T-helper 17 cell (primary cell): ENCODE measurements at regions not wholly inside any gene's neighbourhood (a gene's known extent, or its start where the extent isn't known, plus 50 kb on each side); places are given as distances from the start of the nearest gene placed in this dataset.

Source experiments
- ATAC-seq: fragments of 150-1000 bp; cut with Tn5 transposase; 2 replicates; pipeline ENCODE4 v1.10.0; 2021; ENCODE audit warnings: mild to moderate bottlenecking, moderate library complexity
- DNase-seq, 3 donors: peaks; one replicate each; pipeline versions ENCODE4 v3.0.0 to v3.0.0-alpha.2; 2020 to 2021
- H3K9me3 ChIP-seq: one replicate; pipeline ENCODE4 v1.7.0; 2013; ENCODE audit warnings: low read length, mild to moderate bottlenecking; ENCODE audit not compliant: control insufficient read depth, poor library complexity, severe bottlenecking
- H3K27ac Mint-ChIP-seq: one replicate; pipeline ENCODE4 v1.8.0; 2022; ENCODE audit warnings: mild to moderate bottlenecking, moderate library complexity, mixed read lengths
- H3K27me3 Mint-ChIP-seq: one replicate; pipeline ENCODE4 v1.8.0; 2022; ENCODE audit warnings: mixed read lengths
- H3K36me3 Mint-ChIP-seq: one replicate; pipeline ENCODE4 v1.8.0; 2022; ENCODE audit warnings: low read depth, mixed read lengths
- H3K4me1 Mint-ChIP-seq: one replicate; pipeline ENCODE4 v1.8.0; 2022; ENCODE audit warnings: mild to moderate bottlenecking, mixed read lengths
- H3K4me3 Mint-ChIP-seq: one replicate; pipeline ENCODE4 v1.8.0; 2022; ENCODE audit warnings: mild to moderate bottlenecking, moderate library complexity, mixed read lengths

GRCh38 chr4:62475596-62475995, 1275.5 kb downstream of the ADGRL3 start:
- Mint-ChIP-seq H3K4me3 (no peak overlapping the region), H3K27me3 (no peaks in the 10 kb centered on the region), H3K4me1 (no peaks in the 10 kb centered on the region), H3K36me3 (no peaks in the 10 kb centered on the region), H3K27ac (no peak overlapping the region)
- H3K9me3 ChIP-seq, result no peaks in the 10 kb centered on the region
- DNase-seq, result no peak
- no peak for ATAC-seq

GRCh38 chr4:62474802-62475201, 1274.7 kb downstream of the ADGRL3 start:
- no peak overlapping the region for H3K4me3 Mint-ChIP-seq
- H3K4me1 Mint-ChIP-seq, result no peaks in the 10 kb centered on the region
- H3K27me3 Mint-ChIP-seq, result no peaks in the 10 kb centered on the region
- no peak overlapping the region for H3K27ac Mint-ChIP-seq
- no peak for ATAC-seq
- no peaks in the 10 kb centered on the region for H3K9me3 ChIP-seq
- no peak for DNase-seq
- H3K36me3 Mint-ChIP-seq, result no peaks in the 10 kb centered on the region

GRCh38 chr4:62471021-62471420, 1270.9 kb downstream of the ADGRL3 start:
- no peaks in the 10 kb centered on the region for H3K27me3 Mint-ChIP-seq
- no peak for ATAC-seq

GRCh38 chr4:62470421-62470983, 1270.4 kb downstream of the ADGRL3 start:
- ATAC-seq (no peak), DNase-seq (no peak)
- H3K4me1 Mint-ChIP-seq, result no peaks in the 10 kb centered on the region
- H3K27me3 Mint-ChIP-seq, result no peaks in the 10 kb centered on the region
- H3K9me3 ChIP-seq, result no peaks in the 10 kb centered on the region
- H3K4me3 Mint-ChIP-seq, result no peak overlapping the region
- no peaks in the 10 kb centered on the region for H3K36me3 Mint-ChIP-seq
- H3K27ac Mint-ChIP-seq, result no peak overlapping the region

More at GRCh38 chr4:62471021-62471420, 1270.9 kb downstream of the ADGRL3 start:
- H3K9me3 ChIP-seq, result no peaks in the 10 kb centered on the region
- H3K36me3 Mint-ChIP-seq, result no peaks in the 10 kb centered on the region
- no peak for DNase-seq
- H3K4me1 Mint-ChIP-seq, result no peaks in the 10 kb centered on the region
- no peak overlapping the region for H3K4me3 Mint-ChIP-seq
- H3K27ac Mint-ChIP-seq, result no peak overlapping the region

GRCh38 chr4:62470020-62470419, 1269.9 kb downstream of the ADGRL3 start:
- Mint-ChIP-seq H3K27ac (no peak overlapping the region), H3K4me3 (no peak overlapping the region), H3K36me3 (no peaks in the 10 kb centered on the region), H3K4me1 (no peaks in the 10 kb centered on the region), H3K27me3 (no peaks in the 10 kb centered on the region)
- ATAC-seq, result no peak
- DNase-seq, result no peak
- H3K9me3 ChIP-seq, result no peaks in the 10 kb centered on the region

DNA sequence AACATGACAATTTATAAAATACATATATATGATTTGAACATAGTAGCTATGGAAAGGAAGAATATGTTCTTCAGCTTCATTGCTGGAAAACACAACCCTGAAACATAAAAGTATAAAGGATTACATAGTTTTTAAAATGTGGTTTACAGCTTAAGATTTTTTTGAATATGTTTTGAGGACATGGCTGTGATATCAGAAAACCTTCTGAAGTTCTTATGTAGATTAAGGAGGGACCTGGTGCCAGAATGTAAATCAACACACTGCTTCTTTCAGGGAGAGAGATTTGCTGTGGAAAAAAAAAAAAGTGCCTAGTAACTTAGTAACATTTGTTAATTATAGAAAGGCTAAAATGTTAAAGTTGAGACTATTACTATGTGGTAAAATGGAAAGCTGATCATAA, 1261.8 kb downstream of the ADGRL3 start:
- Mint-ChIP-seq H3K4me1 (no peaks in the 10 kb centered on the region), H3K36me3 (no peaks in the 10 kb centered on the region), H3K27me3 (no peaks in the 10 kb centered on the region), H3K27ac (no peak overlapping the region), H3K4me3 (no peak overlapping the region)
- H3K9me3 ChIP-seq, result no peaks in the 10 kb centered on the region
- DNase-seq (no peak), ATAC-seq (no peak)

DNA sequence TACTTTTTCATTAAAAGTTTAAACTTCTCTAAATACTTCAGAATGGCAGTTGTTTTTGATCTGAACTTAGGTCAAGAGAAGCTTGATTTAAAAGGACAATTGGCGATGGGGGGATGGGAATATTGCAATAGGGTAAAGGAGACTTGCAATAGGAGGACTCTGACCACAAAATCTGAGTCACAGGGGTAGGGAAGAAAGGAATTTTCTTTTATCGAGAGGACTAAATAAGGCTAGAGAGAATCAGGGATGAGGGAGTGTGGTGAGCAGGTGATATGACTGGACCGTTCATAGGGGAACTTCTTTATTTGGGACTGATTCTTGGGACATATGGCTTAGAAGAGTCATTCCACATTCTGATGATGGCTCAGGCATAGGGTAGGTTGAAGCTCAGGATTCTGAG, 1260.2 kb downstream of the ADGRL3 start:
- no peaks in the 10 kb centered on the region for H3K9me3 ChIP-seq
- H3K27me3 Mint-ChIP-seq, result no peaks in the 10 kb centered on the region
- ATAC-seq, result no peak
- H3K4me1 Mint-ChIP-seq, result no peaks in the 10 kb centered on the region
- H3K36me3 Mint-ChIP-seq, result no peaks in the 10 kb centered on the region
- H3K27ac Mint-ChIP-seq, result no peak overlapping the region
- DNase-seq, result no peak
- no peak overlapping the region for H3K4me3 Mint-ChIP-seq

GRCh38 chr4:62457356-62457755, 1257.2 kb downstream of the ADGRL3 start:
- Mint-ChIP-seq H3K4me3 (no peak overlapping the region), H3K4me1 (no peaks in the 10 kb centered on the region), H3K27me3 (no peaks in the 10 kb centered on the region), H3K36me3 (no peaks in the 10 kb centered on the region), H3K27ac (no peak overlapping the region)
- H3K9me3 ChIP-seq, result no peaks in the 10 kb centered on the region
- DNase-seq (no peak), ATAC-seq (no peak)

DNA sequence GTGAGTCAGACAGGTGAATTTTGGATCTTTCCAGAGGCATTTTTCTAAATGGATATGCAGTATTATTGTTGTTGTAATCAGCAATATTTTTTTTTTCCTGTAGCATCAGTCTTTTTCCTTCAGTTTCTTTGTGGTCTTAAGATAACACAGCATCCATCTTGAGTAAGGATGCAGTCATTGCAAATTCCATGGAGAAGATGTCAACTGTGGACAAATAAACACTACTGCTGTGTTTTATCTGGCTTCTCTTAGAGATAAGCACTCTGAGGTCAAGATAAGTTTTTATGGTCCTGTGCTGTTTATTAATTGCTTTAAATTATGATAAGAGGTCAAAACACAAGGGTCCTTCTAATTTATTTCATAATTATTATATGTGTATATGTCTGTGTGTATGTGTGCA, 1255.7 kb downstream of the ADGRL3 start:
- DNase-seq, result no peak
- Mint-ChIP-seq H3K36me3 (no peaks in the 10 kb centered on the region), H3K27ac (no peak overlapping the region), H3K4me1 (no peaks in the 10 kb centered on the region), H3K27me3 (no peaks in the 10 kb centered on the region), H3K4me3 (no peak overlapping the region)
- ATAC-seq, result no peak
- H3K9me3 ChIP-seq, result no peaks in the 10 kb centered on the region

GRCh38 chr4:62454535-62454934, 1254.4 kb downstream of the ADGRL3 start:
- no peak for ATAC-seq
- DNase-seq, result no peak
- no peaks in the 10 kb centered on the region for H3K4me1 Mint-ChIP-seq
- no peaks in the 10 kb centered on the region for H3K27me3 Mint-ChIP-seq
- H3K4me3 Mint-ChIP-seq, result no peak overlapping the region
- no peak overlapping the region for H3K27ac Mint-ChIP-seq
- H3K9me3 ChIP-seq, result no peaks in the 10 kb centered on the region
- H3K36me3 Mint-ChIP-seq, result no peaks in the 10 kb centered on the region

GRCh38 chr4:62450740-62451139, 1250.6 kb downstream of the ADGRL3 start:
- no peaks in the 10 kb centered on the region for H3K36me3 Mint-ChIP-seq
- no peak overlapping the region for H3K4me3 Mint-ChIP-seq
- ATAC-seq (no peak), DNase-seq (no peak)
- no peaks in the 10 kb centered on the region for H3K27me3 Mint-ChIP-seq
- no peaks in the 10 kb centered on the region for H3K4me1 Mint-ChIP-seq
- no peak overlapping the region for H3K27ac Mint-ChIP-seq
- H3K9me3 ChIP-seq, result no peaks in the 10 kb centered on the region

DNA sequence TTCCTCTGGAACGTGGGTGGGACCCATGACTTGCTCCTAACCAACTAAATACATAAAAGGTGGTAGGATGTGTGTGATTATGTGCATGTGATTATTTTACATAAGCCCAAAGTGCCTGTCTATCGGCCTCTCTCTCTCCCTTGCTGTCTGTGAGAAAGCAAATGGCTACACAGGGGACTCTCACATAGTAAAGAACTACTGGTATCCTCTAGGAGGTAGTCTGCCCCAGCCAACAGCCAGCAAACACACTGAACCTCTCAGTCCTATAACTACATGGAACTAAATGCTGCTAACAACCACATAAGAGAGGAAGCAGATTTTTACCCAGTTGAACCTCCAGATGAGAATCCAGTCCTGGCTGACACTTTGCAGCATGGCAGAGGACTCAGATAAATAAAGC, 1249.4 kb downstream of the ADGRL3 start:
- H3K9me3 ChIP-seq, result no peaks in the 10 kb centered on the region
- ATAC-seq (no peak), DNase-seq (no peak)
- Mint-ChIP-seq H3K36me3 (no peaks in the 10 kb centered on the region), H3K4me3 (no peak overlapping the region), H3K27ac (no peak overlapping the region), H3K27me3 (no peaks in the 10 kb centered on the region), H3K4me1 (no peaks in the 10 kb centered on the region)

GRCh38 chr4:62448911-62449310, 1248.8 kb downstream of the ADGRL3 start:
- no peaks in the 10 kb centered on the region for H3K4me1 Mint-ChIP-seq
- no peak overlapping the region for H3K27ac Mint-ChIP-seq
- DNase-seq, result no peak
- no peaks in the 10 kb centered on the region for H3K36me3 Mint-ChIP-seq
- no peak for ATAC-seq
- H3K27me3 Mint-ChIP-seq, result no peaks in the 10 kb centered on the region
- no peak overlapping the region for H3K4me3 Mint-ChIP-seq
- no peaks in the 10 kb centered on the region for H3K9me3 ChIP-seq

DNA sequence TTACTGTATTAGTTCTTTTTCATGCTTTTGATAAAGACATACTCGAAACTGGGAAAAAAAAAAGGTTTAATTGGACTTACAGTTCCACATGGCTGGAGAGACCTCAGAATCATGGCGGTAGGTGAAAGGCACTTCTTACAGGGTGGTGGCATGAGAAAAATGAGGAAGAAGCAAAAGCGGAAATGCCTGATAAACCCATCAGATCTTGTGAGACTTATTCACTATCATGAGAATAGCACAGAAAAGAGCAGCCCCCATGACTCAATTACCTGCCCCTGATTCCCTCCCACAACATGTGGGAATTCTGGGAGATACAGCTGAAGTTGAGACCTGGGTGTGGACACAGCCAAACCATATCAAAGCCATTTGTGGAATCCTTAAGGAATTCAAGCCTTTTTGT, 1238.9 kb downstream of the ADGRL3 start:
- H3K27ac Mint-ChIP-seq, result no peak overlapping the region
- no peaks in the 10 kb centered on the region for H3K9me3 ChIP-seq
- DNase-seq (no peak), ATAC-seq (no peak)
- H3K4me1 Mint-ChIP-seq, result no peaks in the 10 kb centered on the region
- H3K36me3 Mint-ChIP-seq, result no peaks in the 10 kb centered on the region
- no peak overlapping the region for H3K4me3 Mint-ChIP-seq
- H3K27me3 Mint-ChIP-seq, result no peaks in the 10 kb centered on the region
